H1 (cell line): ENCODE measurements at regions not wholly inside any gene's neighbourhood (a gene's known extent, or its start where the extent isn't known, plus 50 kb on each side); places are given as distances from the start of the nearest gene placed in this dataset.

Experiments used
- CTCF ChIA-PET: fragments of 300-600 bp; sonication (Branson Sonifier 250); formaldehyde crosslinking; loops from one replicate; lab custom pipeline; 2021; ENCODE audit not compliant: partially characterized antibody; lab: Charles Lee
- POLR2A ChIA-PET: fragments of 300-600 bp; sonication (Branson Sonifier 250); formaldehyde crosslinking; loops from one replicate; lab custom pipeline; 2021; ENCODE audit warnings: inconsistent platforms; ENCODE audit not compliant: partially characterized antibody; lab: Charles Lee
- DNase-seq, 2 experiments: peaks; one replicate each; pipeline versions ENCODE4 v3.0.0 to v3.0.0-alpha.2; 2010 to 2022; ENCODE audit warnings: low spot score in 2 of 2, low read depth in 1 of 2, mixed read lengths in 1 of 2
- FAIRE-seq: peaks from 2 replicates; lab custom pipeline; 2011; peaks lifted over from hg19 to GRCh38; lab: Jason Lieb, UNC
- H2AFZ ChIP-seq: 2 replicates; pipeline ENCODE4 v1.8.1; 2012; ENCODE audit warnings: low read length, inconsistent platforms
- H2AK5ac ChIP-seq: 2 replicates; pipeline ENCODE4 v1.6.1; 2013; ENCODE audit warnings: low read depth, low read length
- H2BK120ac ChIP-seq: replicated peaks from 2 replicates; pipeline ENCODE3; 2013; ENCODE audit warnings: low read depth, low read length, inconsistent platforms
- H2BK12ac ChIP-seq: 2 replicates; pipeline ENCODE4 v1.6.1; 2013; ENCODE audit warnings: low read depth, low read length
- H2BK15ac ChIP-seq: 2 replicates; pipeline ENCODE4 v1.6.1; 2013; ENCODE audit warnings: low read length
- H2BK20ac ChIP-seq: 2 replicates; pipeline ENCODE4 v1.6.1; 2013; ENCODE audit warnings: low read length
- H2BK5ac ChIP-seq: 2 replicates; pipeline ENCODE4 v1.6.1; 2013; ENCODE audit warnings: low read depth, low read length
- H3K14ac ChIP-seq: 2 replicates; pipeline ENCODE4 v1.6.1; 2013; ENCODE audit warnings: inconsistent platforms; ENCODE audit not compliant: insufficient read length
- H3K18ac ChIP-seq: 2 replicates; pipeline ENCODE4 v1.6.1; 2013; ENCODE audit warnings: low read length; ENCODE audit errors: extremely low read depth
- H3K23ac ChIP-seq: 2 replicates; pipeline ENCODE4 v1.6.1; 2013; ENCODE audit warnings: inconsistent platforms; ENCODE audit not compliant: insufficient read length
- H3K23me2 ChIP-seq: 2 replicates; pipeline ENCODE4 v1.6.1; 2013; ENCODE audit warnings: low read depth, low read length
- H3K27ac ChIP-seq: 2 replicates; pipeline ENCODE4 v1.6.1; 2011; ENCODE audit warnings: low read depth, low read length, inconsistent platforms
- H3K27me3 ChIP-seq, 4 experiments: replicated peaks in 1 of 4; 1 replicate in 1 of 4; 2 replicates in 3 of 4; pipeline versions ENCODE4 v1.6.1 to v1.8.1; 2011 to 2013; ENCODE audit warnings: low read length in 3 of 4, mild to moderate bottlenecking in 3 of 4, inconsistent platforms in 2 of 4, mixed read lengths in 2 of 4, moderate library complexity in 1 of 4; ENCODE audit not compliant: control insufficient read depth in 3 of 4, insufficient read depth in 3 of 4; ENCODE audit errors: extremely low read depth in 1 of 4
- H3K36me3 ChIP-seq, 4 experiments: 2 replicates each; pipeline versions ENCODE4 v1.6.1 to v1.8.1; 2011 to 2013; ENCODE audit warnings: mild to moderate bottlenecking in 4 of 4, low read length in 3 of 4, moderate library complexity in 2 of 4, control low read depth in 1 of 4, inconsistent platforms in 1 of 4; ENCODE audit not compliant: insufficient read depth in 4 of 4, control insufficient read depth in 2 of 4
- H3K4ac ChIP-seq: replicated peaks from 2 replicates; pipeline ENCODE3; 2013; ENCODE audit warnings: low read length, low read depth, mixed read lengths, inconsistent platforms; ENCODE audit not compliant: insufficient read length
- H3K4me1 ChIP-seq, 4 experiments: replicated peaks in 1 of 4; 1 replicate in 1 of 4; 2 replicates in 3 of 4; pipeline versions ENCODE4 v1.6.1 to v1.8.1; 2011 to 2013; ENCODE audit warnings: low read length in 3 of 4, inconsistent platforms in 2 of 4, mixed read lengths in 1 of 4; ENCODE audit not compliant: insufficient read depth in 4 of 4, control insufficient read depth in 3 of 4
- H3K4me2 ChIP-seq, 2 experiments: 2 replicates each; pipeline versions ENCODE4 v1.6.1 to v1.8.1; 2011 to 2013; ENCODE audit warnings: low read depth in 2 of 2, low read length in 2 of 2, control low read depth in 1 of 2, inconsistent platforms in 1 of 2, mild to moderate bottlenecking in 1 of 2; ENCODE audit not compliant: insufficient read depth in 1 of 2
- H3K4me3 ChIP-seq, 4 experiments: fragments of 200-600, 300-600 bp in 1 of 4; sonication (generic), shearing (Covaris generic), sonication (Bioruptor Twin) in 1 of 4; 2 replicates each; pipeline versions ENCODE4 v1.5.1 to v1.8.1; 2011 to 2016; ENCODE audit warnings: low read length in 4 of 4, low read depth in 3 of 4, control low read depth in 2 of 4, inconsistent platforms in 2 of 4, mild to moderate bottlenecking in 2 of 4, mixed read lengths in 1 of 4, moderate library complexity in 1 of 4; ENCODE audit not compliant: insufficient read depth in 2 of 4; ENCODE audit errors: extremely low read depth in 1 of 4
- H3K56ac ChIP-seq: replicated peaks from 2 replicates; pipeline ENCODE3; 2013; ENCODE audit warnings: low read depth, mild to moderate bottlenecking, mixed read lengths, low read length, inconsistent platforms; ENCODE audit not compliant: insufficient read length
- H3K79me1 ChIP-seq: 2 replicates; pipeline ENCODE4 v1.6.1; 2013; ENCODE audit warnings: low read depth, low read length, control low read depth
- H3K79me2 ChIP-seq, 2 experiments: 2 replicates each; pipeline versions ENCODE4 v1.6.1 to v1.8.1; 2012 to 2013; ENCODE audit warnings: low read length in 2 of 2, mild to moderate bottlenecking in 2 of 2, inconsistent platforms in 1 of 2; ENCODE audit not compliant: insufficient read depth in 2 of 2, control insufficient read depth in 1 of 2
- H3K9ac ChIP-seq, 4 experiments: replicated peaks in 1 of 4; 1 replicate in 1 of 4; 2 replicates in 3 of 4; pipeline versions ENCODE4 v1.6.1 to v1.8.1; 2011 to 2013; ENCODE audit warnings: low read depth in 3 of 4, low read length in 3 of 4, control low read depth in 2 of 4, mild to moderate bottlenecking in 2 of 4, moderate library complexity in 2 of 4, inconsistent platforms in 1 of 4; ENCODE audit errors: extremely low read depth in 1 of 4
- H3K9me3 ChIP-seq, 2 experiments: 2 replicates each; pipeline versions ENCODE4 v1.6.1 to v1.8.1; 2012 to 2013; ENCODE audit warnings: mild to moderate bottlenecking in 2 of 2, moderate library complexity in 2 of 2, control low read depth in 1 of 2, inconsistent platforms in 1 of 2, low read depth in 1 of 2, low read length in 1 of 2, mixed read lengths in 1 of 2; ENCODE audit not compliant: insufficient read depth in 2 of 2
- H4K20me1 ChIP-seq, 2 experiments: replicated peaks in 1 of 2; 2 replicates each; pipeline versions ENCODE3 to v1.8.1; 2011 to 2013; ENCODE audit warnings: inconsistent platforms in 2 of 2, low read length in 2 of 2, mild to moderate bottlenecking in 1 of 2; ENCODE audit not compliant: insufficient read depth in 2 of 2, control insufficient read depth in 1 of 2
- H4K5ac ChIP-seq: 2 replicates; pipeline ENCODE4 v1.6.1; 2013; ENCODE audit warnings: low read length, low read depth, mixed read lengths, inconsistent platforms; ENCODE audit not compliant: insufficient read length
- H4K8ac ChIP-seq: 2 replicates; pipeline ENCODE4 v1.8.0; 2013; ENCODE audit warnings: mild to moderate bottlenecking, moderate library complexity, low read length, inconsistent platforms; ENCODE audit not compliant: insufficient read depth; ENCODE audit errors: extremely low read depth
- H4K91ac ChIP-seq: replicated peaks from 2 replicates; pipeline ENCODE3; 2013; ENCODE audit warnings: low read length, mixed read lengths, inconsistent platforms; ENCODE audit not compliant: insufficient read length
- BCL11A ChIP-seq, 2 experiments: IDR thresholded peaks; one replicate each; pipeline ENCODE4 v1.6.1; 2011; ENCODE audit warnings: low read depth in 2 of 2, low read length in 2 of 2, mild to moderate bottlenecking in 2 of 2
- CTBP2 ChIP-seq: IDR thresholded peaks from 2 replicates; pipeline ENCODE4 v1.7.0; 2011; ENCODE audit warnings: borderline replicate concordance, mild to moderate bottlenecking, moderate library complexity, mixed read lengths, low read length; ENCODE audit not compliant: insufficient read depth, insufficient read length
- GTF2F1 ChIP-seq: IDR thresholded peaks from 2 replicates; pipeline ENCODE4 v1.6.1; 2012; ENCODE audit warnings: low read depth, low read length, improper control_type of control experiment, borderline replicate concordance
- JUN ChIP-seq: IDR thresholded peaks from 2 replicates; pipeline ENCODE4 v1.6.1; 2011; ENCODE audit warnings: low read depth, mild to moderate bottlenecking, improper control_type of control experiment, low read length
- JUND ChIP-seq: IDR thresholded peaks from 2 replicates; pipeline ENCODE4 v1.6.1; 2011; ENCODE audit warnings: mild to moderate bottlenecking, improper control_type of control experiment, low read length
- KDM5A ChIP-seq: fragments of 200-600 bp; IDR thresholded peaks from 2 replicates; pipeline ENCODE4 v1.7.1; 2012; ENCODE audit warnings: mild to moderate bottlenecking, low read length, inconsistent platforms, mixed read lengths
- RBBP5 ChIP-seq: IDR thresholded peaks from 2 replicates; pipeline ENCODE4 v1.7.1; 2012; ENCODE audit warnings: low read depth, mild to moderate bottlenecking, inconsistent platforms, low read length, moderate library complexity, borderline replicate concordance
- TAF7 ChIP-seq: optimal IDR thresholded peaks from 2 replicates; pipeline ENCODE3; 2011; ENCODE audit warnings: low read depth, mild to moderate bottlenecking, inconsistent platforms, low read length, moderate library complexity, borderline replicate concordance
- WGBS, 2 experiments: shearing (Covaris generic) in 1 of 2; methylation state at CpG; one replicate each; pipeline versions ENCODE4 v1.1.6 to v1.1.7; 2013 to 2015; ENCODE audit warnings: low lambda C conversion rate in 2 of 2, mixed read lengths in 2 of 2, inconsistent platforms in 1 of 2, low coverage in 1 of 2, missing lambda C conversion rate in 1 of 2; ENCODE audit not compliant: insufficient replicate concordance in 2 of 2, insufficient coverage in 1 of 2, insufficient read length in 1 of 2; ENCODE audit errors: extremely low coverage in 1 of 2, missing lambda C conversion rate in 1 of 2; 5-methylcytosine and 5-hydroxymethylcytosine counted together
- TF ChIP-seq, protein P1 (sequence below): IDR thresholded peaks from 2 replicates; pipeline ENCODE4 v1.6.1; 2011; ENCODE audit warnings: low read depth, mild to moderate bottlenecking, low read length; ENCODE audit not compliant: insufficient read depth

DNA sequence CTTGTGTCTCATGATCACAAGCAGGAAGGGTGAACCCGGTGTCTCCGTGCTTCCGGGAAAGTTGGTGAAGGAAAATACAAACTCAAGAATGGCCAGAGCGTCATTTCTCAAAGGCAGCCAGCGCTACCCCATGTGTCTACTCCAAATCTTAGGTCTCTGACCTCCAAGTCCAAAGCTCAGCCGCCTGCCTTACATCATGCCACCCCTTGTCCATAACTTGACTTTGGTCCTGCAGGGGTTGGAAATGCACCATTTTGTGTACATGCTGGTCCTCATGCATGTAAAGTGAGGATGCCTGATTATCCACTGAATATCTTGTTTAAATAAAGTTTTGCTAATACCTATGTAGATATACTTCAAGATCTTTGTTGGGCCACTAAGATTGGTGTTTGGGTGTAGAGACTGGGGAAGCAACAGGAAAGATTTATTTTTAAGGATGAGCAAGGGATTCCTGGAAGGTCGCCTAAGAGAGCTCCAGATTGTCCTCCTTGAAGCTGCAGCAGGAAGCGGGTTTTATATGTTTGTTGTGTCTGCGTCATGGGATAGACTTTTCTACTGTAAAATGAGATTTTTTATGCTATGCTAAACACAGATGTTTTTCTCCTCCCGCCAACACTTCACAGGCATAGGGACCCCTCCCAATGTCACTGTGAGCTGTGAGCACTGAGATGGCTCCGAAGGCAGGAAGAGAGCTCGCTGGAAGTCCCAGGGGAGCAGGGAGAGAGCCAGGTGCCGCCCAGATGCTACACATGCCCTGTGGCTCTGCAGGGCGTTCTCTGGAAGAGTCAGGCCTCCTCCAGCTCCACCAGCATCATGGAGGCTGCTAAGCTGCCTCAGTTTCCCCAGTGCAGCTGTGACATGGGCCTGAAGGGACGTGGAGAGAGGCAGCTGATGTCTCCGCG lies 176.2 kb upstream of the HDAC4 start:
- no peak overlapping the region for H2BK20ac ChIP-seq
- no peaks in the 10 kb centered on the region for H3K79me2 ChIP-seq
- TF ChIP-seq, protein P1, sequence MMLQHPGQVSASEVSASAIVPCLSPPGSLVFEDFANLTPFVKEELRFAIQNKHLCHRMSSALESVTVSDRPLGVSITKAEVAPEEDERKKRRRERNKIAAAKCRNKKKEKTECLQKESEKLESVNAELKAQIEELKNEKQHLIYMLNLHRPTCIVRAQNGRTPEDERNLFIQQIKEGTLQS = no peak
- TF ChIP-seq RBBP5 (no peak), JUN (no peak), CTBP2 (no peak), KDM5A (no peak), JUND (no peak), GTF2F1 (no peak), BCL11A (IDR thresholded peaks at IDR 0.05; ENCODE audit: low read depth in 2 of 2, low read length in 2 of 2) (no peak), TAF7 (no peak)
- H4K20me1 ChIP-seq = no peaks in the 10 kb centered on the region
- no peak overlapping the region for H3K27ac ChIP-seq
- H3K4me2 ChIP-seq = no peak overlapping the region
- peaks cover 0 to 6% of the 10 kb centered on the region in 2 experiments; a peak in 1 of 4 replicates for H3K9me3 ChIP-seq
- no peak overlapping the region for H3K14ac ChIP-seq
- no peak overlapping the region for H2AFZ ChIP-seq
- H3K4me3 ChIP-seq = no peak overlapping the region
- H2BK12ac ChIP-seq = no peak overlapping the region
- no peak overlapping the region for H3K9ac ChIP-seq
- DNase-seq (no peak), FAIRE-seq (no peak)
- ChIA-PET CTCF (no interaction called here), POLR2A (no interaction called here)
- WGBS, 2 experiments = 94% methylated on average over 17 of the region's 17 CpGs; no CpG with 5 or more reads in 1 of the 2 experiments
- no peak overlapping the region for H2AK5ac ChIP-seq
- H3K23me2 ChIP-seq = no peaks in the 10 kb centered on the region
- H3K79me1 ChIP-seq = no peaks in the 10 kb centered on the region
- no peak overlapping the region for H3K4ac ChIP-seq
- H3K4me1 ChIP-seq = no peaks in the 10 kb centered on the region
- H4K5ac ChIP-seq = no peak overlapping the region
- H3K27me3 ChIP-seq = no peaks in the 10 kb centered on the region
- no peak overlapping the region for H3K23ac ChIP-seq
- no peak overlapping the region for H4K8ac ChIP-seq
- no peak overlapping the region for H3K18ac ChIP-seq
- no peak overlapping the region for H2BK5ac ChIP-seq
- H4K91ac ChIP-seq = no peak overlapping the region
- H3K36me3 ChIP-seq = no peaks in the 10 kb centered on the region
- H3K56ac ChIP-seq = no peak overlapping the region
- H2BK120ac ChIP-seq = no peak overlapping the region
- H2BK15ac ChIP-seq = no peak overlapping the region
